ENCODE measurements at regions not wholly inside any gene's neighbourhood (a gene's known extent, or its start where the extent isn't known, plus 50 kb on each side); places are given as distances from the start of the nearest gene placed in this dataset.

GRCh38 chr1:81569761-81570160 lies 231.0 kb upstream of the ADGRL2 start:
- no peak for DNase-seq

- DNase-seq = no peak
These were observed 237.1 kb upstream of the ADGRL2 start for GRCh38 chr1:81563632-81564031.

- no peak for DNase-seq
These were observed 237.8 kb upstream of the ADGRL2 start for GRCh38 chr1:81562934-81563333.

DNA sequence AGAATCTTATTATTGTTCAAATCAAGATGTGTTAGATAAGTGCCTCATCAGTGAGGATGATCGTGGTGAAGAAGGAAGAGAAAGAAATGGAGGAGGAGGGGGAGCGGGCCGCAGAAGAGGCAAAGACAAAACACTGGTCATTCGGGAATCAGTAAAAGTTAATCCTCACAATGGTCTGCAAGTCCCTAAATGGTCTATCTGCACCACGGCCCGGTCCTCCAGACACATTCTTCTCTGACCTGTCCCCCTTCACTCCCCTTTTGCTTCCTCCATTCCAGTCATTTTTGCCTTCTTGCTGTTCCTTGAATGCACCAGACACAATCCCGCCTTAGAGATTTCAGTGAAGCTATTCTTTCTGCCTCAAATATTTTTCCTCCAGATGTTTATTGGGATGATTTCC lies 240.1 kb upstream of the ADGRL2 start:
- no peak for DNase-seq

GRCh38 chr1:81559662-81560350 lies 240.9 kb upstream of the ADGRL2 start:
- DNase-seq = no peak

DNA sequence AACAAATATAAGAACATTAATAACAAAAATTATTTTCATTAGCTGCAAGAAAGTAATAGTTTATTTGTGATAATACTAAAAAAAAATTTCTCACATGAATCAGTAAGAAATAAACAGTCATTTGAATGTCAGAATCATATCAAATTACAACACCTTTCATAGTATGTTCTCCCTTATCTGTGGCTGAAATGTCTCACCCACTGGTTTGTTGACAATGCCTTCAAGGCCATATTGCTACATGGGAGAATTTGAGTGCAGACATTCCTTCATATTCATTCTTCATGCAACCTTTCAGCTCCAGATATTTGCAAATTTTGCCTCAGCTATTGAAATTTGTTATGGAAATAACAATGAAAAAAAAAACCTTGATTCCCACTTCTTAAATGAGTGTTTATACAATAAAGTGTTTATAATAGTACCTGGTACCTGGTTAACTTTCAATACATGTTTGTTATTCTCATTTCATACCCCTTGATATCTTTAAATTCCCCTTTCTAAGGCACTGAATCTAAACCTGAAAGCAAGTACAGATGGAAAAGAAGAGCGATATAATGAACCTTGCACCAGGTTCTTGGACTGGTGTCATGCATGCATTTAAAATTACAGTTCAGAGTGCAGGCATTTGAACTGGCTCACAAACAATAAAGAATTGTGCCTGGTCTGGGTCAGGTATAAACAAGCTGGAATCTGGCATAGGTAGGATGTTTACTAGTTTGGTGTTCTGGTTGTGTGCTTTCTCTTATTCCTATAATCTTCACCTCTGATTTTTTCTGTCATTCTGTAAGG lies 242.2 kb upstream of the ADGRL2 start:
- DNase-seq = no peak

DNA sequence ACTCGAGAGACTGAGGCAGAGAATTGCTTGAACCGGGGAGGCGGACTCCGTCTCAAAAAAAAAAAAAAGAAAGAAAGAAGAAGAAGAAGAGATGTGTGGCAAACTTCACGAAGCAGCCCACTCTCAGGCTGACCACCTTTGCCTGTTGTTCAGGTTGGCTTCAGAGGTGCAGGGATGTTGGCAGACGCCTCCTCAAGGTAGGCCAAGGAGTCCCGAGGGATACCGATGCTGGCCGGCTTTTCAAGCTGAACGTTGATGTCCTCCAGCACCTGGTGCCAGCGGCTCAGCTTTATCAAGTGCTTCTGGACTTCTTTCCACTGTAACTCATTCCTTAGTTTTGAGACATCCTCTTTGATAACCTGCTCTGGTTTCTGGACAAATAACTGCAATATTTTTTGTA lies 243.8 kb upstream of the ADGRL2 start:
- no peak for DNase-seq

GRCh38 chr1:81554534-81554933 lies 246.2 kb upstream of the ADGRL2 start:
- no peak for DNase-seq

DNA sequence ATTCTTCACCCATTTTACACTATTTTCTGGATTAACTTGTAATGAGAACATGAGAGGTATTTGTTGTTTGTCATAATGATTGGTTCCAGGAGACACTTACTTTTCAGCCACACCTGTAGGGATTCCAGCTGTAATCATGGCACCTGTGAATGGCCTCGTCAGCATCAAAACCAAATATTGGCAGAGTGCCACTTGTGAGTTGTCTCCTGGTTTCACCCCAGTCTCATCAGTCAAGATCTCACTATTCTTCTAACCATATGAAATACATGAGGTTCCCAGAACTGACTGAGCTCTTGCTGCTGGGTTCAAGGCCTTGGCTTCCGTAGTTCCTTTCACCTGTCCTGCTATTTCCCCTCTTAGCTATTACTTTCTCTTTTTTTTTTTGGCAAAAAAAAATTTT lies 246.6 kb upstream of the ADGRL2 start:
- DNase-seq = no peak

GRCh38 chr1:81553503-81553902 lies 247.2 kb upstream of the ADGRL2 start:
- DNase-seq = no peak

- no peak for DNase-seq
These were observed 248.8 kb upstream of the ADGRL2 start for GRCh38 chr1:81551946-81552345.

GRCh38 chr1:81550753-81551152 lies 250.0 kb upstream of the ADGRL2 start:
- DNase-seq = no peak

DNA sequence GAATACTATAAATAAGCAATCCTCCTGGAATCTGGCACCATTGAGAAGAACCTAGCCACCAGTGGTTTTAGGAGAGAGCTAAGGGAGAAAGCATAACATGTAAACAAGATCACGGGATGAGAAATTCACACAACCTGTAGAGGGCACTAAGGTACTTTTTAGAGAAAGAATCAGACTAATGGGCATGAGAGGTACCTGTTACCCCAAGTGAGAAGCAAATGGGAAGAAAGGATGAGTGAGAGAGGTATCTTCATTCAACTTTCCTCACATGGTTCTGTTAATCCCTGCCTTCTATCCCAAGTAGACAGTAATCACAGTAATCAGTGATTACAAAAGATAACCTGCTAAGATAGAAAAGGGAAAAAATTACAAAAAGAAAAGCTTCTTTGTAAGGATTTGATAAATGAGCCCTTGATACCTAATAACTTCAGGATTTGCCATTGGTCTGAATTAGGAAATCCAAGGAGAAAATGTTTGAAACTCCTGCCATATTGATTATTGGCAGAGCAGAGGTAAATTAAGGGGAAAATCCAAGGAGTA lies 251.1 kb upstream of the ADGRL2 start:
- DNase-seq = no peak

GRCh38 chr1:81548918-81549587 lies 251.7 kb upstream of the ADGRL2 start:
- DNase-seq = no peak

GRCh38 chr1:81547912-81548303 lies 252.8 kb upstream of the ADGRL2 start:
- DNase-seq = no peak

- no peak for DNase-seq
These were observed 253.3 kb upstream of the ADGRL2 start for GRCh38 chr1:81547261-81547911.

DNA sequence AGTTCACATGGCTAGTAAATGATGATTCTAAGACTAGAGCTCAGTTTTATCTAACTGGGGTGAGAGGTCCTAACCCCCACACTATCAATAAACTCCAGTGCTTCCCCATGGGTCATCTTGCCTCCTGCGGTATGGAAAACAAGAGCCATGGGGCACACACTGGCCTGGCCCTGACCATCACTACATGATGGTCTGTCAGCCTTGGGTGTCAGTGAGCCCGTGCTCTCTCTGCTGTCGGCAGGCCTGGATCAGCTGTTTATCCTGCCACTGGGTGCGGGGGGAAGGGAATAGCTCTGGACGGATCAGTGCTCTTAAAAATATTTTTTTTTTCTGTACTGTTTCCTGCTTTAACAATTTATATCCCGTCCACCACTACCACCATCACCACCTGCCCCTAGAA lies 255.0 kb upstream of the ADGRL2 start:
- no peak for DNase-seq

GRCh38 chr1:81543764-81544163 lies 257.0 kb upstream of the ADGRL2 start:
- no peak for DNase-seq

DNA sequence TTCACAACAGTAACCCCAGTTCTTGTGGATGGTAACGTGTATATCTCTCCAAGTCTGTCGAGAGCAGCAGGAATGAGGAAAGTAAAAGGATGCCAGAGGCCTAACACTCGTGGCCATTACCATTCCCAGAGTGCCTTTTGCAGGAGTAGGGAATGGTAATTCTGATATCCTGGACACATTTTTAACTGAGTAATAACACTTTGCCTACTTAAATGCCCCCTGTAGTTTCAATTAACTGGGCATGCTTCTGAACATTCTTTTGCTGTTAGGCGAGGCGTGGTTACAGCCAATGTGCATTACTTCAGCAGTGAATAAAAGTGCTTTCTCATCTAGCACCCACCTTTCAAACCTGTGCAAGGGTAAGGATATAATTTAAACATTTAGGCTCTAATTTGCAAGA lies 258.5 kb upstream of the ADGRL2 start:
- DNase-seq = no peak

DNA sequence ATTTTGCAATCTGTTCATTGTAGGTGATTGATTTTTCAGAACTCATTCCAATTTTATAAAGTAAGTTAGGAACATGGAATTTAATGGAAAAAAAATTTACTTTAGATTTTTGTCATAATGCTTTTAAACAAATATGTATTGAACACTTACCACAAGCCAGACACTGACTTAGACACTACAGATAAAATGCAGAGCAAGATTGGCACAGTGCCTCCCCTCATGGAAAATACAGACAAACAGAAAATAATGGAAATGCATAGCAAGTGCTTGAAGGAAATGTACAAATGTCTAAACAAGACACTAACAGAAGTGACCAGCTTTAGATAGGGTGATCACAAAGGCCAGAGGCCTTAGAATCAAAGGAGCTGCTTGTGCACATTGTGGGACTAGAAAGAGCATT lies 260.5 kb upstream of the ADGRL2 start:
- DNase-seq = no peak

GRCh38 chr1:81529014-81529413 lies 271.7 kb upstream of the ADGRL2 start:
- no peak for DNase-seq

DNA sequence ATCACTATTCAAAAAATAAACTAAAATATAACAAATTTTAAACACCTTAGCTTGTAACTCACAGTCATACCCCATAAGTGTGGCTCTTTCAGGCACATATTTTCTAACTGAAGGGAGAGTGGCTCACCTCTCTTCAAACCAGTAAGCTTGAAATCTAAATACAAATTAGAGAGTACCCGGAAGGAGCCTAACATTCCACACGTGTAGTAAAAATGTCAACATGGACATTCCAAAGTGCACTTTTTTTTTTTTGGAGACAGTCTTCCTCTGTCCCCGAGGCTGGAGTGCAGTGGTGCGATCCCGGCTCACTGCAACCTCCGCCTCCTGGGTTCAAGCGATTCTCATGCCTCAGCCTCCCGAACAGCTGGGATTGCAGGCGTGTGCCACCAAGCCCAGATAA lies 275.6 kb upstream of the ADGRL2 start:
- no peak for DNase-seq

DNA sequence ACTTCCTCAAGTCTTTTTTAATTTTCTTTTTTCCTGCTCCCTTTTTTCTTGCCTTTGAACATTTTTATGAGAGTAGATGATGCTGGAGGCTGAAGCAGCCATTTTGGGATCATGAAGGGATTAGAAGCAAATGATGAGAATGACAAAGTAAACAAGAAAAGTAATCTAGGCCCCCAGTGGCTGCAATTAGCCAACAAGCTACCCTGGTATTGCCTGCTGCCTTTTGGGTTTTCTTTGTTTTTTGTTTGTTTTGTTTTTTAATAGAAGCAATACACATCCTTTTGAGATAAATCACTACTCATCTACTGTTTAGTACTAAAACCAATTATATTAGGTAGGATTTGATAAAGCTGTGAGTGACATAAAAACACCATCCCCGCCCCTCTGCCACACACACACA lies 280.7 kb upstream of the ADGRL2 start:
- no peak for DNase-seq

All from 8988T (cell line).